NCI-H345 treated with DMSO at 0.1 percent for 48 hours (cell line): ENCODE measurements at regions not wholly inside any gene's neighbourhood (a gene's known extent, or its start where the extent isn't known, plus 50 kb on each side); places are given as distances from the start of the nearest gene placed in this dataset.
"Not testable (repeated sequence)": the region's sequence is repeated elsewhere in the genome, so short reads cannot be mapped to it uniquely, and the experiment has no call there.

ENCODE experiments used
- DNase-seq: peaks from one replicate; lab custom pipeline; 2025; ENCODE audit not compliant: unreplicated experiment; lab: John Stamatoyannopoulos, UW

- DNase-seq, result no peak
Observed at GRCh38 chr11:45000918-45001317, 50.2 kb upstream of the TP53I11 start.

DNA sequence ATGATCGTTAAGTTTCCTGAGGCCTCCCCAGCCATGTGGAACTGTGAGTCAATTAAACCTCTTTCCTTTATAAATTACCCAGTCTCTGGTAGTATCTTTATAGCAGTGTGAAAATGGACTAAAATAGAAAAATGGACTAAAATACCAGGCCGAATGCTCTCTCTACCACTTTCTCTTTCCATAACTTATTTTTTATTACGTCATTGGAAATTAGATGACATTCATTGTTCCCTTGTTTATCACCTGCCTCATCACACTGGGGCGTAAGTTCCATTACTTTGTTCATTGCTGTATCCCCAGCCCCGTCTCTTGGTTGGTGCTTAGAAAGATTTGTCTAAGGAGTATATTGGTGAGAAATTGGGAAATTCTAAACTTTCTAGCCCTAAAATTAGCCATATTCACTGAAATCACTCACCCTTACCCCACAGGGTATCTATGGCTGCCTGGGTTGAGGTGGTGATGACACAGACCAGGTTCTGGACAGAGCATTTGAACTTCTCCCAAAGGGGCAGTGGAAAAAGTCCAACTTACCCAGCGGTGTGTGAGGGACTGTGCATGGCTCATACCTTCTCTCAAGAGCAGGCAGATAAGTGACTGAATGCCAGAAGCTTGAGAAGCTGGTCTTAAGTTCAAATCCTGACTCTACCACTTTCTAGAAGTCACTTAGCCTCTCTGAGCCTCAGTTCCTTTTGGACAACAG is 50.9 kb upstream of the TP53I11 start:
- no peak for DNase-seq

GRCh38 chr11:45005106-45005505 is 54.4 kb upstream of the TP53I11 start:
- no peak for DNase-seq

- no peak for DNase-seq
Observed at GRCh38 chr11:45007011-45007410, 56.3 kb upstream of the TP53I11 start.

DNA sequence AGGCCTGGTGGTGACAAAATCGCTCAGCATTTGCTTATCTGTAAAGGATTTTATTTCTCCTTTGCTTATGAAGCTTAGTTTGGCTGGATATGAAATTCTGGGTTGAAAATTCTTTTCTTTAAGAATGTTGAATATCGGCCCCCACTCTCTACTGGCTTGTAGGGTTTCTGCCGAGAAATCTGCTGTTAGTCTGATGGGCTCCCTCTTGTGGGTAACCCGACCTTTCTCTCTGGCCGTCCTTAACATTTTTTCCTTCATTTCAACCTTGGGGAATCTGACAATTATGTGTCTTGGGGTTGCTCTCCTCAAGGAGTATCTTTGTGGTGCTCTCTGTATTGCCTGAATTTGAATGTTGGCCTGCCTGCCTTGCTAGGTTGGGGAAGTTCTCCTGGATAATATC is 65.3 kb upstream of the TP53I11 start:
- not testable (repeated sequence) for DNase-seq

GRCh38 chr11:45016446-45016845 is 65.8 kb upstream of the TP53I11 start:
- not testable (repeated sequence) for DNase-seq

DNA sequence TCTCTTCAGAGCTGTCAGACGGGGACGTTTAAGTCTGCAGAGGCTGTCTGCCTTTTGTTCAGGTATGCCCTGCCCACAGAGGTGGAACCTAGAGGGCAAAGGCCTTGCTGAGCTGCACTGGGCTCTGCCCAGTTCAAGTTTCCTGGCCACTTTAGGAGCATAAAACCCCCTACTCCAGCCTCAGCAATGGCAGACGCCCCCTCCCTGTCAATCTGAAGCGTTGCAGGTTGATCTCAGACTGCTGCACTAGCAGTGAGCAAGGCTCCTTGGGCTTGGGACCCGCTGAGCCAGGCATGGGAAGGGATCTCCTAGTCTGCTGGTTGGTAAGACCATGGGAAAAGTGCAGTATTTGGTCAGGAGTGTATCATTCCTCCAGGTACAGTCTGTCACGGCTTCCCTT is 66.6 kb upstream of the TP53I11 start:
- no peak for DNase-seq

- DNase-seq, result no peak
Observed at GRCh38 chr11:45021001-45021400, 70.3 kb upstream of the TP53I11 start.

- no peak for DNase-seq
Observed at GRCh38 chr11:45021692-45022141, 71.0 kb upstream of the TP53I11 start.

- DNase-seq, result no peak
Observed at GRCh38 chr11:45022294-45023064, 71.8 kb upstream of the TP53I11 start.

- no peak for DNase-seq
Observed at GRCh38 chr11:45023065-45023365, 72.3 kb upstream of the TP53I11 start.

- DNase-seq, result no peak
Observed at GRCh38 chr11:45024316-45024715, 73.6 kb upstream of the TP53I11 start.

DNA sequence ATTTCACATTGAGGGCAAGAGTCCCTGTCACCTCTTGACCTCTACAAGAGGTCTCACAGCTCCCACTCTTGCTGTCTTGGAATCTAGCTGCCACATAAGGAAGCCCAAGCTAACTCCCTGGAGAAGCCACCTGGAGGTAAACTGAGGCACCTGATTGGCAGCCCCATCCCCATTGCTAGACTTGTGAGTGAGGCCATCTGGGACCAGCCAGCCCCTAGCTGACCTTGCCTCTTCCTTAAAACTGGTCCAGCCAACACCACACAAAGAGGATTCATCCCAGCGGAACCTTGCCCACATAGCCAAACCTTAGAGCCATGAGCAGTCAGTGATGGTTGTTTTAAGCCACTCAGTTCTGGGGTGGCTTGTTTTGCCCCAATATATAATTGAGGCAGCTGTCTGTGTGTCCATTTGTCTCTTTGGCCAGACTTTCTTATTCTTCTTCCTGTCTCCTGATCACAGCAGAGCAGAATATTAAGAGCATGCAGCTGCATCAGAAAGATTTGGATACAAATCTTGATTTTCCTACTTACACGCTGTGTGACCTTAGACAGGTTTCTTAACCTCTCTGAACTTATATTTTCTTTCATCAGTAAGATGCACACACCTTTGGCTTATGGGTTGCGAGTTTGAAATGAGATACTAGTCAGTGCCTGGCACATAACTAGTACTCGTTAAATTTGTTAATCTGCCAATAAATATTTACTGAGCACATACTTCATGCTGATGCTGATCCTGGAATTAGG is 74.3 kb upstream of the TP53I11 start:
- no peak for DNase-seq

GRCh38 chr11:45025716-45026492 is 75.2 kb upstream of the TP53I11 start:
- no peak for DNase-seq

DNA sequence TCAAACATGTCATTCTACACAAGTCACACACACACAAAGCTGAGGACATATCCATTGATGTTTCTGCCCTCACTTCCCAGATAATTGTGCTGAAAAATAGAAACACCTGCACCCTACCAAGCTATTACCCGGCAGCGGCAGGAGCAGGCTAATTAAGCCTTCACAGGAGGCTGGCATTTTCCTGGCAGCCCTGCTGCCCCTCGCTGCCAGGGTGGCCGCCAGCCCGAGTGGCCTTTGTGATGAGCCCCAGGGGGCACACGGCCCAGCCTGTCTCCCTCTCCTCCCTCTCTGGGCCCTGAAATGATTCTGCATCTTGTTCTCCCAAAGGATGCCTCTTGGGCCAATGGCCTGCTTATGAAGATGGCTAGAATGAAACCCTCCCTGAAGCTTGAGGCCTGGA is 76.2 kb upstream of the TP53I11 start:
- DNase-seq, result peak; percentile 53

DNA sequence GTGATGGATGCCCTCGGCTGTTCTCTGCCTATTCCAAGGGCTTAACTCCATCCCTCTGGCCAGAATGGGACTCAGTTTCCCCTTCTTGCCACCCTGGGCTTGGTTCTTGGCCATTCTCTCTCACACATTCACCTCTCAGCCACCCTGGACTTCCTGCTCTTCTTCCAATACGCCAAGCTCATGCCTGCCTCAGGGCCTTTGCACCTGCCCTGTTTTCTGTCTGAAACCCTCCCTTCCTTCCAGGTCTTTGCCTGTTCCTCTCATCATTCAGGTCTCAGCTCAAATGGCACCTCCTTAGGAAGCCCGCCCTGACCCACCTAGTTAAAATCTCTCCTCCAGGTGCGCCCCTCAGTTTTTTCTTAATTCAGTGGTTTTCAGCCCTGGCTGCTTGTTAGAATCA is 76.6 kb upstream of the TP53I11 start:
- DNase-seq, result no peak

DNA sequence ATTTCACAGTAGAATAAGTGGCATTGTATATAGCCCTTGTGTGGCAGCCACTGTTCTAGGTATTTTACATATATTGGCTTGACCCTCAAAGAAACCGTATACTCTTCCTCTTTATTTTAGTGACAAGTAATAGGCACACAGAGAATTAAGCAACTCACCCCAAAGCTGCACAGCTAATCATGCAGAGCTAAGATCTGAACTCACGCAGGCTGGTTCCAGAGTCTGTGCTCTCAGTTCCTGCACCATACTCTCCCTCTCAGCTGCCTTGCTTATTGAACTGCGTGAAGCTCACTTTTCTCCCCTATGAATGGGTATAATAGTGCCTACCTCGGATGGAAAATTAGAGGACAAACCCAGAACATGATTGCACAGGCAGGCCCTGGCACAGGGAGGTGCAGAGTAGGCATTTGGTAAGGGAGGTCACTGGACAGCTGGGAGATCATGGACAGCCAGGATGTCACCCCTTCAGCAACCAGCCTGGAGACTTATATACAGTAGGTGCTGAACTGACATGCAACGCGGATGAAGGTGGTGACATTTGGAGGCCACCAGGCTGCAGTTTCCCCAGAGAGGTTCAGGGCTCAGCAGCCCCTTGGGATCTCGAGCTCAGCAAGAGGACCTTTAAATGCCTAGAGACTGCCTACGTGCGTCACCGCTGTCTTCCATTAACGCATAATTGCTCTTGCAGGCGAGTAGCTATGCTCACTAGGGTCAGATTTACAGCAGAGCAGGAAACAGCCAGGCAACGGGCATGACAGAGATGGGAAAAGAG is 78.4 kb upstream of the TP53I11 start:
- DNase-seq, result no peak

DNA sequence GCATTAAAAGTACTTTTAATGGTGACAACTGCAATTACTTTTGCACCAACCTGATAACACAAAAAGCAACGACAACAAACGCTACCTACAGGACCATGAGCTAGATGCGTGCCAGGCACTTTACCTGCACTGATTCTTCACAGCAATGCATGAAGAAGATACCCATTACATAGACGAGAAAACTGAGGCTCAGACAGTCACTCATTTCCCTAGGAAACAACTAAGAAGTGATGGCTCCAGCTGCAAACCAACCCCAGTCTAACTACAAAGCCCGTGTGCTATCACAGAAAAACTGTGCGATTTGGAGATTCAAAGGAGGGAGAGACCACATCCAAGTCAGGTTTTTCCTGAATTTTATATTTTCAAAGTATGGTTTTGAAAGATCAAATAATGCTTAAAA is 80.1 kb upstream of the TP53I11 start:
- DNase-seq, result no peak

GRCh38 chr11:45031912-45032519 is 81.3 kb upstream of the TP53I11 start:
- DNase-seq, result no peak

GRCh38 chr11:45035413-45035812 is 84.7 kb upstream of the TP53I11 start:
- DNase-seq, result no peak
